K562 (cell line): ENCODE measurements at regions not wholly inside any gene's neighbourhood (a gene's known extent, or its start where the extent isn't known, plus 50 kb on each side); places are given as distances from the start of the nearest gene placed in this dataset.
"Not testable (repeated sequence)": the region's sequence is repeated elsewhere in the genome, so short reads cannot be mapped to it uniquely, and the experiment has no call there.

Source experiments
- BRF1 ChIP-seq: IDR thresholded peaks from 3 replicates; pipeline ENCODE4 v1.6.1; 2011; ENCODE audit warnings: borderline replicate concordance, mild to moderate bottlenecking; ENCODE audit not compliant: insufficient read length; ENCODE audit errors: extremely low read depth
- ELF2 ChIP-seq: fragments of 250-450 bp; sonication (Bioruptor Pico); IDR thresholded peaks from 2 replicates; pipeline ENCODE4 v1.5.0; 2021; ENCODE audit warnings: mild to moderate bottlenecking
- KLF1 ChIP-seq: fragments of 450-650 bp; IDR thresholded peaks from 2 replicates; pipeline ENCODE4 v1.6.1; 2016; ENCODE audit warnings: missing genetic modification characterization, missing compliant biosample characterization
- POLR2A ChIP-seq: fragments of 450-650 bp; conservative IDR thresholded peaks from 2 replicates; pipeline ENCODE4 v1.6.1; 2016
- SMAD4 ChIP-seq: fragments of 250-450 bp; sonication (Bioruptor Pico); conservative IDR thresholded peaks from 2 replicates; pipeline ENCODE4 v1.8.0; 2021; ENCODE audit warnings: inconsistent platforms, mild to moderate bottlenecking, moderate library complexity
- SP2 ChIP-seq: IDR thresholded peaks from 2 replicates; pipeline ENCODE4 v1.6.1; 2011; ENCODE audit warnings: mild to moderate bottlenecking, low read depth, low read length, moderate library complexity; ENCODE audit not compliant: poor library complexity, severe bottlenecking; ENCODE audit errors: extremely low read depth
- TAF15 ChIP-seq: fragments of 200-400 bp; formaldehyde crosslinking; IDR thresholded peaks from 2 replicates; pipeline ENCODE4 v1.6.1; 2017; ENCODE audit warnings: mild to moderate bottlenecking, low read depth, low read length, moderate library complexity
- ZBTB33 ChIP-seq: sonication (generic); formaldehyde crosslinking; IDR thresholded peaks from 2 replicates; pipeline ENCODE4 v1.8.1; 2023; ENCODE audit warnings: mild to moderate bottlenecking, missing genetic modification reagents
- TF ChIP-seq, protein P1 (sequence below), 3 experiments: IDR thresholded peaks in 2 of 3; conservative IDR thresholded peaks in 1 of 3; 2 replicates each; pipeline ENCODE4 v1.5.1; 2011 to 2012; ENCODE audit warnings: low read length in 3 of 3, mild to moderate bottlenecking in 3 of 3, control low read depth in 2 of 3, improper control_type of control experiment in 1 of 3, inconsistent platforms in 1 of 3, low read depth in 1 of 3, mixed read lengths in 1 of 3, moderate library complexity in 1 of 3; ENCODE audit not compliant: insufficient read depth in 2 of 3

DNA sequence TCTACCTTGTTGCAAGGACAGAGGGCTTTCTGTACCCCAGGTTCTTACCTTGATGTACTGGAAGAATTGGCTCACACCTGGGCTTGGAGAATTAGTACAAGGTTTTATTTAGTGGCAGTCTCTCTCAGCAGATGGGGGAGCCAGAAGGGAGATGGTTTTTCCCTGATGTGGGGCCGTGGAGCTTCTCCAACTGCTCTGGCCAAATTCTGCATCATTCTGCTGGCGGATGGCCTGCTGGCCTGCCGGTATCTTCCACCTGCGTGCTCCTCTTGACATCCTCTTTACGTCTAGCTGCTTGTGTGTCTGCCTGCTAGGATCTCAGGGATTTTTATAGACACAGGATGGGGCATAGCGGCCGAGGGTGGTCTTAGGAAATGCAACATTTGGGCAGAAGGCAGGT, 426.7 kb downstream of the KCNJ18 start:
- not testable (repeated sequence) for TF ChIP-seq TAF15; BRF1; POLR2A; KLF1 (tag); SMAD4 (CRISPR knock-in tag); ZBTB33 (CRISPR knock-in tag); ELF2 (CRISPR knock-in tag); SP2
- TF ChIP-seq, protein P1, sequence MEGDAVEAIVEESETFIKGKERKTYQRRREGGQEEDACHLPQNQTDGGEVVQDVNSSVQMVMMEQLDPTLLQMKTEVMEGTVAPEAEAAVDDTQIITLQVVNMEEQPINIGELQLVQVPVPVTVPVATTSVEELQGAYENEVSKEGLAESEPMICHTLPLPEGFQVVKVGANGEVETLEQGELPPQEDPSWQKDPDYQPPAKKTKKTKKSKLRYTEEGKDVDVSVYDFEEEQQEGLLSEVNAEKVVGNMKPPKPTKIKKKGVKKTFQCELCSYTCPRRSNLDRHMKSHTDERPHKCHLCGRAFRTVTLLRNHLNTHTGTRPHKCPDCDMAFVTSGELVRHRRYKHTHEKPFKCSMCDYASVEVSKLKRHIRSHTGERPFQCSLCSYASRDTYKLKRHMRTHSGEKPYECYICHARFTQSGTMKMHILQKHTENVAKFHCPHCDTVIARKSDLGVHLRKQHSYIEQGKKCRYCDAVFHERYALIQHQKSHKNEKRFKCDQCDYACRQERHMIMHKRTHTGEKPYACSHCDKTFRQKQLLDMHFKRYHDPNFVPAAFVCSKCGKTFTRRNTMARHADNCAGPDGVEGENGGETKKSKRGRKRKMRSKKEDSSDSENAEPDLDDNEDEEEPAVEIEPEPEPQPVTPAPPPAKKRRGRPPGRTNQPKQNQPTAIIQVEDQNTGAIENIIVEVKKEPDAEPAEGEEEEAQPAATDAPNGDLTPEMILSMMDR (IDR thresholded peaks at IDR 0.05 in 2 of 3, conservative IDR thresholded peaks at IDR 0.05 in 1 of 3; ENCODE audit: insufficient read depth in 2 of 3, low read depth in 1 of 3, low read length in 3 of 3): not testable (repeated sequence)
